Ramos (cell line): ENCODE measurements at regions not wholly inside any gene's neighbourhood (a gene's known extent, or its start where the extent isn't known, plus 50 kb on each side); places are given as distances from the start of the nearest gene placed in this dataset.

ENCODE experiments used
- in situ Hi-C: fragments of 300-500 bp; cut with MboI; formaldehyde crosslinking; loops from one replicate; pipeline ENCODE4 v1.14.3; 2022; ENCODE audit warnings: low sequenced_read_pairs; ENCODE audit not compliant: unreplicated experiment

DNA sequence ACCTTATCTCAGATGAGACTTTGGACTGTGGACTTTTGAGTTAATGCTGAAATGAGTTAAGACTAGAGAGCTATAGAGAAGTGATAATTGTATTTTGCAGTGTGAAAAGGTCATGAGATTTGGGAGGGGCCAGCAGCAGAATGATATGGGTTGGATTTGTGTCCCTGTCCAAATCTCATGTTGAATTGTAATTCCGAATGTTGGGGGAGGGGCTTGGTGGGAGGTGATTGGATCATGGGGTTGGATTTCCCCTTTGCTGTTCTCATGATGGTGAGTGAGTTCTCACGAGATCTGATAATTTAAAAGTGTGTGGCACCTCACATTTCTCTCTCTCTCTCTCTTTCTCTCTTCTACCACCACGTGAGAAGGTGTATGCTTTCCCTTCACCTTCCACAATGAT lies 777.8 kb upstream of the LUZP2 start:
- in situ Hi-C loops = no loop called here

DNA sequence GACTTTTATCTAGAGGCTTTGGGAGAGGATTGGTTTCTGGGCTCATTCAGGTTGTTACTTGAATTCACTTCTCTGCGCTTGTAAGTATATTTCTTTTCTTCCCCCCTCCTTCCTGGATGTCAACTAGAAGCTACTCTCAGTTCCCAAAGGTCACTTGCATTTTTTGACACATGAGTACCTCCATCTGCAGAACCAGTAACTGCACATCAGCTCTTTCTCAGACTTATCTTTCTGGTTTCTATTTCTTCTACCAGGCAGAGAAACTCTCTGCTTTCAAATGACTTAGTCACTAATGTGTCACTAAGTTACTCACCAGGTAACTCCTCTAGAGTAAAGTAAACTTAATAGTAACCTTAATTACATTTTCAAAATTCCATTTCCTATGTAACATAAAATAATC lies 773.0 kb upstream of the LUZP2 start:
- in situ Hi-C loops = no loop called here

DNA sequence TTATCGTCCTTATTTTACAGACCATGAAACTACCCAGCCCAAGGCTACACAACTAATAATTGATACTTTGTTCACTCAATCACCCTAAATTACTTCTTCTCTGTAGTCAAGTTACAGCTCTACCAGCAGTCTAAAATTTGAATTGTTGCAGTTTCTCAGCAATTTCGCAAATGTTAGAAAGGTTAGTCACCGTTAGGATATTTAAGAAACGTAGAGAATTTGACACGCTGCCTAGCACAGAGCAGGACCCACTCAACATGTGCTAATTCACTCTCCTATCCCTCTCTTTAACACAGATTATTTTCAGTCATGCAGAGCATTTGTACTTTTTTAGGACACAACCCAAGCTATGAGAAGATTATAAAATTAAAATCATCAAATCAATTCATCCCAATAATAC lies 771.1 kb upstream of the LUZP2 start:
- in situ Hi-C loops = no loop called here

DNA sequence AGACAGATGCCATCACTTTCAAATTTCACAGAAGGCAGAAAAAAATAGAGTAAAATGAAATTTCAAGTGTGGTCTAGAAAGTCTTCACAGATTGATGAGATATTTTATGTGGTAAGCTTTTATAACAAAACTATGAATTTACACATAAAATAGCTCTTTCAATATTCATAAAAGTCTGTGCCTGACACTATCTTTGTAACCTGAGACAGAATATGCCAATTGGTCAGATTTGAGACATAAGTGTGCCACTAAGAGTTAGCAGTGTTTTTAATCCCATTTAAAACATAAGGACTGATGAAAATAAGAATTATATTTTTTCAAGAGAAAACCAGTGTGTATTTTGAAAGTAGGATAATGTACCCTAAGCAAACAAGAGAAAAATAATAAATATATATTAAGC lies 769.5 kb upstream of the LUZP2 start:
- in situ Hi-C loops = no loop called here

DNA sequence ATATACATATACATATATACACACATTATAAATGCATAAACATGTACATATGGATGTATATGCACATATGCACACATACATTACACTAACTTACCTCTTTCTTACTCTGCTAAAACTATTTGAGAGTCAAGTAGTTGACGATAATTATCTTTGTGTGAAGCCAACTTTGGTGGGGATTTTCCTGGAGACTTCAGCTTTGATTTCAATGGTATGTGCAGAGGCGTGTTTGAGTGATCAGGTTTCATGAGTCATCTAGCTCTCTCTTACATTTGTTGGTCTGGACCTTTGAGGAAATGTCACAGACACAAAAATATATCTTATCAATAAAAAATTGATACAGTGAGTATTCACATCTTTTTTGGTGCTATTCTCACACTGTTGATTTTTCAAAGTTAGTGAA lies 769.1 kb upstream of the LUZP2 start:
- in situ Hi-C loops = no loop called here

DNA sequence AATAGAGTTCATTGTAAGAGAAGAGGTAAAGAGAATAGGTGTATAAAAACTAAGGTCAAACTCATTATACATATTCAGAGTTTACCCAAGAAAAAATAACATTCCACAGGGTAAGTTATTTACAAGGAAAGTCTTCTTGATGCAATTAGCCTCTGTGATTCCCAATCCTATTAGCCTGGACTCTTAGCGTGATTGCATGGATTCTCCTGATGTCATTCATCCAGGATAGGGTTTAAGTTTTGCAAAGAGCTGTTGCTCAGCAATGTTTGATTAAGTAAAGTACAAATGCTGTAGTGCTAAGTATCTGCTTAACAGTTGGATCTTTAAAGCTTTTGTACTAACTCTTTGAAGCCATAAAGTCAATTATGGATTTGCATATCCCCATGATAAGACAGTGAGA lies 767.8 kb upstream of the LUZP2 start:
- in situ Hi-C loops = no loop called here

DNA sequence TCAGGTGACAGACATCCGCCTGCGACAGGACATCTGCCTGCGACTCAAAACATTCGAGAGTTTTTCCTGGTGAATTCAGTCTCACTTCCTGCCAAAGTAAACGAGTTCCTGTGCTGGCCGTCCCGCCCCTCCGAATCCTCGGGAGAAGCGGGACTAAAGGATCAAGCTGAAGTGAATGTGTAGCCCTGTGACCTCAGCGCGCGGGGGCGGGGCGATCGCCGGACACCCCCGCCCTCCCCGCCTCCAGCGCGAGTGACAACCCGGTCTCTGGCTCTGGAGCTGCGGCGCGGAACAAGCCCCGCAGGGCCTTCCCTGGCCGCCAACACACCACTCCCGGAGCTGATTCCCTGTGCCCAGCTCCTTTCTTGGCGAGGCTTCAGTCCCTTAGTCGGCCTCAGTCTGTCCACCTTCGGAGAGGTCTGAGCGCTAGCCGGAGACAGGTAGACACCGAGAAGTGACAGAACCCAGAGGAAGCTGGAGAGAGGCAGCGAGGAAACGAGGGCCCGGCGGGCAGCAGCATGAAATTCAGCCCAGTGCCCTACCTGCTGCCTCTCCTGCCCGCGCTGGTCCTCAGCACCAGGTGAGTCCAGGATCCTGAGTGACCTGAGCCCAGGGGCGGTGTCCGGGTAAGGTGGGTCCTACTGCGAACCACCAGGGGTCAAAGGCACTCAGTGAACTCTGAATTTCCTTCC lies 766.4 kb upstream of the LUZP2 start:
- in situ Hi-C loops = no loop called here

DNA sequence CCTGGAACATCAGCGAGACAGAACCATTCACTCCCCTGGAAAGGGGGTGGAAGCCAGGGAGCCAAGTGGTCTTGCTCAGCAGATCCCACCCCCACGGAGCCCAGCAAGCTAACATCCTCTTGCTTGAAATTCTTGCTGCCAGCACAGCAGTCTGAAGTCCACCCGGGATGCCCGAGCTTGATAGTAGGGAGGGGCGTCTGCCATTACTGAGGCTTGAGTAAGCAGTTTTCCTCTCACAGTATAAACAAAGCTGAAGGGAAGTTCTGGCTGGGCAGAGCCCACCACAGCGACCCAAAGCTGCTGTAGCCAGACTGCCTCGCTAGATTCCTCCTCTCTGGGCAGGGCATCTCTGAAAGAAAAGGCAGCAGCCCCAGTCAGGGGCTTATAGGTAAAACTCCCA lies 764.8 kb upstream of the LUZP2 start:
- in situ Hi-C loops = no loop called here

DNA sequence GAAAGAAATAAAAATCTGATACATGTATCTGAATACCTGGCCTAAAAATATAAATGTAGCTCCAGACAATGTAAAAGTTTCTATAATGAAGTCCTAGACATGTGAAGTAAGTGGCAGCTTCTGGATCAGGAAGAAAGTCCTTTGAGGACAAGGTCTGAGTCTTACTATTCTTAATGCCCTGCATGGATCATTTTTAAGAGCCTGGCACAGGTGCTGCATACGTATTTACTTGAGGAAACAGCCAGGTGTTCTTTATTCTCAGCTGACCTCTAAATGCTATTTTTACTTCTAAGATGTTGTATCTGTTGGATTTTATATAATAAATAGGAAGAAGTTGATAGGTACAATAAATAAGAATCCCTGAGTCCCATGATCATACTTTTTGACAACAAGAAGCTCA lies 750.0 kb upstream of the LUZP2 start:
- in situ Hi-C loops = no loop called here

DNA sequence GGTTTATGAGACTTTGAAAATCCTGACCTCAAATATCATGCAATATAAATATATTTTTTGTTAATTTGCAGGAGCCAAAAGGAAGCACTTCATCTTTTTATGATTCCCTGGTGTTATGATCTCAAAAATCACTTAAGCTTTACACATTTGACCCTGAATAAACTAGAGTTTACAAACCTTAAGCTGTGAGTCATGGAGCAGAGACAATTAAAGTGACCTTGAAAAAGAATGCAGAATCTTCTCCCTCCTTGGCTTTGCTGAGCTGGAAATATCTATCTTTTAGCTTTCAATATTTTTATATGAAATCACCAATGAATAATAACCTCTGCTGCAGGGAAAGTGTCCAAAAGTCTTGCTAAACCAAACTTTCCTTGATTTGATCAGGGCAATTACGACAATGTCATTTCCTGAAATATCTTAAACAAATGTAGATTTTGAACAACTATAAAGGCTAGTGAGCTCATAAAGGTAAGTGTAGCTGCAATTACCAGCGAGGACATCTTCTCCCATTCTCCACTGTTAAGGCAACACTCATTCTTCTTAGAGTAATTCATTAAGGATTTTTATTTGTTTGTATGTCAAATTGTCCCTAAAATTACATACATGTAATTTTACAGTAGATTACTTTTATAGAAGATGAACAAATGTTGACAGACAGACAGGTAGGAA lies 747.0 kb upstream of the LUZP2 start:
- in situ Hi-C loops = no loop called here

DNA sequence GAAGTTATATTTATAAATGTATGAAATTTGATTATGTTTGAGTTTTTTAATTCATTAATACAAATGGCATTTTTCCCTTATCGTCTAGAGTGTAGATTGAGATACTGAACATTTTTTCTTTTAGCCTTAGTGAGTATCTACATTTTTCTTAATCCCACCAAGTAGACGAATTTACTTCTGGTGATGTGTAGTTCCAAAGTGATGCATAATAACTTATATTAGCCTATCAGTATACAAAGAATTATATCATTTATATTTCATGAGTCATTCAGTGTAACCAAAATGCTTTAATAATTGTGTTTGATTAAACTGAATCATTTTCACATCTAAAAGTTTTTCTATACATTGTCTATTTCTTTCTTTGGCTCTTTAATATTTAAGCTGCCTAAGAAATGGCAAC lies 745.6 kb upstream of the LUZP2 start:
- in situ Hi-C loops = no loop called here

DNA sequence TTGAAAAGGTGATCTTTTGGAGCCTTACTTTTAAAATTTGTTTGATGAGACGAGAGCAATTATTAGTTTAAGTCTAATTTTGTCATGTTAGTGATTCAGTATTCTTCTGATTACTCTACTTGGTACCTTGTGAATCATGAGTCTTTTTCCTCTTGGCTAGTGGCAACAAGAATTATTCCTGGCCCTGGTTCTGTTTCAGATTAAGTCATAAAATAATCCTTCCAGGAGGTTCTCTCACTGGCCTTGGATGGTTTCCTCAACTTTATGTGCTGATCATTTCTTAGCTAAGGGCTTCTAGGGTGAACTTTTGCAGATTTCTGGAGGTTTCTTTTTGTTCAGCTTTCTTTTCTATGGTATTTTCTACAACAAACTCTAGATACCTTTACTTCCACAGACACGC lies 741.8 kb upstream of the LUZP2 start:
- in situ Hi-C loops = no loop called here

DNA sequence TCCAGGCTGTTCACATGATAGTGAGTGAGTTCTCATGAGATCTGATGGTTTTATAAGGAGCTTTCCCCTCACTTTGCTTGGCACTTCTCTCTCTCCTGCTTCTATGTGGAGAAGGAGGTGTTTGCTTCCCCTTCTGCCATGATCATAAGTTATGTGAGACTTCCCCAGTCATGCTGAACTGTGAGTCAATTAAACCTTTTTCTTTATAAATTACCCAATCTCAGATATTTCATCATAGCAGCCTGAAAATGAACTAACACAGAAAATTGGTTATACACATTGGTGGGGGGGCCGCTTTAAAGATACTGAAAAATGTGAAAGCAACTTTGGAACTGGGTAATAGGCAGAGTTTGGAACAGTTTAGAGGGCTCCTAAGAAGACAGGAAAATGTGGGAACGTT lies 741.1 kb upstream of the LUZP2 start:
- in situ Hi-C loops = no loop called here

DNA sequence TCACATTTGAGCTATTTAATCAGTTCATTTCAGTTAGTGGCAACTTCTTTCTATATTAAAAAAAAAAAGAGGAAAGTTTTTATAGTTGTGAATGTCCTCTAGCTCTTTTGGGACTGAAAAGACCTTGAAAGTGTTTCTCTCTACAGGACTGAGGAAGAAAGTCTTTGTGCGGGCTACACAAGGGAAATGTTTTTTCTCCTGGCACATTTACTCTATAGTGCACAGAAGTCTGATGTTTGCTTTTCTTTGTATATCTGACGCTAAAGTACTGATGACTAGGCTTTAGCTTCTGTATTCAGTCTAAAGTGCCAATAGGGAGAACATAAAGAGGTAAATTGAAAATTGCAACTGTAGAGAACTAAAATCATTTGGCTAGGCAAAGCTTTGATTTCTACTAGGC lies 737.4 kb upstream of the LUZP2 start:
- in situ Hi-C loops = no loop called here

DNA sequence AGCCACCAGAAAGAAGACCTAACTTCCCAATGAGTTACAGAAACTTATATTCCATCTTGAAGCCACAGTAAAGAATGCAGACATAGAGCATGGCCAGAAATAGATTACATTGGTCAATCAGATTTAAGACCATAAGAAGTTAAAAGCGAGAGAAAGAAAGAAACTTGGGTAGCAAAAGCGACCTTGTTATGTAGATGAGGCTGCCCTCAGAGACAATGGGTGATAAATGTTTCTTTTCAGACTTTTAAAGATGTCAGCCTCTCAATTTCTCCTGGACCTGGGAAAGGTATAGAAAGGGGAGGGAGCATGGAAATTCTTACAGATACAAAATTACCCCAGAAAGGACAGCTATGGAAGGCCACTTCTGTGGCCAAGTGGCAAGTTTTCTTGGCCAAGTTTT lies 732.6 kb upstream of the LUZP2 start:
- in situ Hi-C loops = no loop called here

DNA sequence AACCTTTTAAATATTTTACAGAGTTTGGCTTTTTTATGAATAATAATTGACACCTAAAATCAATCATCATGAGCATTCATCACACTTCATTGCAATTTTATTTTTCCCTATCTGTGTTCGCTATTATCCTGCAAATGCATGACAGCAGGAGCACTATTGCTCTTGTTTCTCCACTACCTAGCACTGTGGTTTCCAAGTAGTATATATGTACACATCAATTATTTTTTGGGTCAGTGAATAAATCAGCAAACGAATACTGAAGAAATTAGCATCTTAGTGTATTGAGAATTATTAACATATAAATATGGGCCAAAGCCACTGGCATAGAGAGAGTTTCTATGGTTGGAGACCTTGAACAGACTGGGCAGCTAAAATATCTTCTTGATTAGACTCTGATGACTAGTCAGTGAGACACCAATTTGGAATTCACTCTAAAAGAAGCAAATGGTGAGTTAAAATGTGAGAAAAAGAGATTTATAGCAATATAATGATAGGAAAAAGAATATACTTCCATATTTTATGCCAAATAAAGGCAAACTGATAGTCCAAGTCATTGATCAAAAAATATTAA lies 731.1 kb upstream of the LUZP2 start:
- in situ Hi-C loops = no loop called here

DNA sequence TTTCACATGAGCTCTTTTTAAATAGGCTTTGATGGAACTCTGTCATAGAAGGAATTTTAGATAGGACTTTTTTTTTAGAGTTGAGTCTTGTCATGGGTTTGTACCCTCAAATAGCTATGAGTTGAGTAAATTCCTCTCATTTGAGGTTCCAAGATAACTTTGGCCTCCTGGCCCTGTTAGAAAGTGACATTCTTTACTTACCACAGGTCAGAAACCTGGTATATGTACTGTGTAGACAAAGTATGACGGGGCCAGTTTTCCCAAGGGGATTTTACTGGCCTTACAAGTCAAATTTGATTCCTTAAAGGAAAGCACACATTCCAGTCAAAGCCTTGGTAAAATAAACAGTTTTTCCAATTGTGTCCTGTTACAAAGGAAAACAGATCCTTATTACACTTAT lies 729.3 kb upstream of the LUZP2 start:
- in situ Hi-C loops = no loop called here

DNA sequence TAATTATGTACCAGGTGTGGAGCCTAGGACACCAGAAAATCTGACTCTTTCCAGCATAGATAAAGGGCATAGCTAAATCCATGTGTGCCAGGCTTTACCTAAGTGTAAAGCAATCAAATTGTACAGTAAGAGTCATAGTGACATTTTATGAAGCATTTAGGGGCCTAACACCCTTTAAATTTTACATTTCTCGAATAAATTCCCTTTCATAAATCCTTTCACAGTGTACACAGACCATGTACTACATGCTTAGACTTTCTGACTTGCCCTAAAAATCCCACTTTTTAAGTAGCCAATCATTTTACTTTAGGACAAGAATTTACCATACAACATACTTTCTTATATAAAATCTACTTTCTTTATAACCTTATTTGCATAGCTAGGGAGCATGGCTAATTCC lies 727.6 kb upstream of the LUZP2 start:
- in situ Hi-C loops = no loop called here

DNA sequence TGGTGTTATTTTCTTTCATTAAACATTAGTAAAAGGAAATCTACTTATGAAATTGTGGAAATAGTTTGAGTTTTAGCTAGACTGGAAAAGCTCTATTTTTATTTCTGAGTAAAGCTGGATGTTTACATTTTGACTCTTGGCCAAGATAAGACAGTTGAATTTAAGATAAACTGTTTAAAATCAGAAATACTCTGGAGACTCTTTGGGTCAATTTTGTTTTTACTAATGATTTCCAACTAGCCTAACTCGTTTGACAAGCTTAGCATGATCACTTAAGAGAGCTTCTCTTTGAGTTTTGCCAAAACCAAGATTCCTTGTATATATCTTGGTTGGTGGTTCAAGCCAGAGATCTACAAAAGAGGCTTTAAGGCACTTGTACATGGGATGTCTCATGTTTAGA lies 724.8 kb upstream of the LUZP2 start:
- in situ Hi-C loops = no loop called here

DNA sequence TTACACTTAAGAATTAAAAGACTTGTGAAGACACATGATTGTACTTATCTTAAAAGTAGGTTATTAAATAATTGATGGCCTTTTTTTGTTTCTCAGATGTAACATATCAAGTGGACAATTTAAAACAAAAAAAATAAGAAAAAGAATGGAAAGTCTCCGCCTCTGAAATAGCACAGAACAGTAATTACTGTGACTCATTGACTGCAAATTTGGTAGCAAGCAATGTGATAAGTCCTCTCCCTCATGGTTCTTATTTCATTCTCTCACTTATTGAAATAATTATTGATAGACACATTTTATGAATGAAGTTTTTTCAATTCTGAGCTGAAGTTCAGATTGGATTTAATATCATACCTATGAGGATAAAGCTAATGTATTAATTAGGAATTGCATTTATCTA lies 717.9 kb upstream of the LUZP2 start:
- in situ Hi-C loops = no loop called here

DNA sequence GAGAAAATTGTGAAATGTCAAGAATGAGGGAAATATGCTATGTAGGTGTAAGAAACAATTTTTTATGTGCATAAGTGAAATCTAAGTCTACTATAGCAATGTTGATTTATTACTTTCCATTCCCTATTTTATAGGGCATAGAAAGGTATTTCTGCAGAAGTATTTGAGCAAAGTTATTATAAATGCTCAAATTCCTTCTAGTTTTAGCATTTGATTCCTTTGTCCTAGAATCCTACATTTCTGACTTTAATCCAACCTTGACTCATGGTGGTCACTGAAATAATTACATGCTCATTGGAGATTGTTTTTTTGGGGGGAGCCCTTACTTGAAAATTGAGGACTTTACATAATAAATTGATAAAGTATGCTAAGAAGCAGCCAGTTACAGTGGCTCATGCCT lies 716.6 kb upstream of the LUZP2 start:
- in situ Hi-C loops = no loop called here
